ENCODE measurements at regions not wholly inside any gene's neighbourhood (a gene's known extent, or its start where the extent isn't known, plus 50 kb on each side); places are given as distances from the start of the nearest gene placed in this dataset.

GRCh38 chr13:73572824-73573223 is 514.0 kb downstream of the KLF5 start:
- Histone ChIP-seq H3K9ac (ENCODE audit: low read depth, low read length) (no peak overlapping the region), H3K4me3 (ENCODE audit: insufficient read depth, low read depth, low read length) (no peak overlapping the region), H2BK120ac (ENCODE audit: low read depth, low read length) (no peak overlapping the region), H3K27me3 (ENCODE audit: control insufficient read depth, insufficient read depth, low read length) (no peaks in the 10 kb centered on the region), H4K8ac (ENCODE audit: low read depth in 2 of 2, low read length in 2 of 2) (no peak overlapping the region), H3K9me1 (ENCODE audit: insufficient read depth, low read length) (no peaks in the 10 kb centered on the region), H3K27ac (ENCODE audit: insufficient read depth, low read length) (no peak overlapping the region), H3K18ac (ENCODE audit: low read depth, low read length) (no peak overlapping the region), H3K9me3 (ENCODE audit: control insufficient read depth, insufficient read depth, low read length) (no peaks in the 10 kb centered on the region), H2AK9ac (replicated peaks; ENCODE audit: low read depth, low read length, poor library complexity) (no peak overlapping the region), H4K91ac (ENCODE audit: insufficient read depth, low read depth, low read length) (no peak overlapping the region), H2AK5ac (ENCODE audit: low read depth, low read length) (no peak overlapping the region), H3K4me1 (ENCODE audit: control insufficient read depth, insufficient read depth, low read length) (no peaks in the 10 kb centered on the region), H3K4me2 (ENCODE audit: low read depth, low read length) (no peak overlapping the region), H2BK20ac (ENCODE audit: low read depth, low read length) (no peak overlapping the region), H3K36me3 (ENCODE audit: control insufficient read depth, insufficient read depth, low read length) (no peaks in the 10 kb centered on the region), H3K4ac (ENCODE audit: low read depth, low read length) (no peak overlapping the region), H2BK5ac (ENCODE audit: low read depth, low read length, poor library complexity, severe bottlenecking) (no peak overlapping the region), H3K14ac (replicated peaks; ENCODE audit: low read depth, low read length) (no peak overlapping the region), H2AFZ (replicated peaks; ENCODE audit: low read length, poor library complexity) (no peak overlapping the region), H3K79me1 (ENCODE audit: low read depth in 1 of 2, low read length in 2 of 2) (no peaks in the 10 kb centered on the region), H4K20me1 (ENCODE audit: insufficient read depth, low read length) (no peaks in the 10 kb centered on the region), H3K23ac (ENCODE audit: low read depth, low read length) (no peak overlapping the region), H2BK15ac (ENCODE audit: low read depth, low read length) (no peak overlapping the region), H4K5ac (ENCODE audit: low read depth, low read length) (no peak overlapping the region), H3K56ac (ENCODE audit: extremely low read depth, insufficient read depth, low read length) (no peak overlapping the region)
- in situ Hi-C loops (cut with MboI; ENCODE audit: low sequenced_read_pairs) (no loop called here), intact Hi-C loops (cut with micrococcal nuclease) (no loop called here), dilution Hi-C loops (cut with HindIII; ENCODE audit: low sequenced_read_pairs, unreplicated experiment) (no loop called here)
- ChIA-PET POLR2A (ENCODE audit: unreplicated experiment) (no interaction called here), CTCF (no interaction called here)
- DNase-seq (no peak), ATAC-seq (ENCODE audit: low read depth) (no peak)
- no CpG with 5 or more reads among the region's 3 CpGs for WGBS, 2 experiments (ENCODE audit: extremely low coverage in 2 of 2, insufficient read length in 1 of 2)
- no peak for TF ChIP-seq BHLHE40 (IDR thresholded peaks at IDR 0.05; ENCODE audit: low read depth, low read length)
- no peak for TF ChIP-seq SMC3 (IDR thresholded peaks at IDR 0.05; ENCODE audit: low read depth, low read length)
- no peak for TF ChIP-seq MXI1 (IDR thresholded peaks at IDR 0.05; ENCODE audit: borderline replicate concordance, low read depth, low read length)
- TF ChIP-seq POLR2A (IDR thresholded peaks at IDR 0.05; ENCODE audit: low read depth, low read length) = no peak
- TF ChIP-seq NFE2L2 (IDR thresholded peaks at IDR 0.05; ENCODE audit: low read depth, low read length) = no peak
- TF ChIP-seq RAD21 (IDR thresholded peaks at IDR 0.05; ENCODE audit: low read length) = no peak
- TF ChIP-seq FOS (IDR thresholded peaks at IDR 0.05; ENCODE audit: low read depth, low read length) = no peak
- no peak for TF ChIP-seq CHD1 (IDR thresholded peaks at IDR 0.05; ENCODE audit: low read depth, low read length)
- no TSS peak for BruUV-seq (replicated peaks)
